ENCODE measurements at regions not wholly inside any gene's neighbourhood (a gene's known extent, or its start where the extent isn't known, plus 50 kb on each side); places are given as distances from the start of the nearest gene placed in this dataset.
"Not testable (repeated sequence)": the region's sequence is repeated elsewhere in the genome, so short reads cannot be mapped to it uniquely, and the experiment has no call there.

DNA sequence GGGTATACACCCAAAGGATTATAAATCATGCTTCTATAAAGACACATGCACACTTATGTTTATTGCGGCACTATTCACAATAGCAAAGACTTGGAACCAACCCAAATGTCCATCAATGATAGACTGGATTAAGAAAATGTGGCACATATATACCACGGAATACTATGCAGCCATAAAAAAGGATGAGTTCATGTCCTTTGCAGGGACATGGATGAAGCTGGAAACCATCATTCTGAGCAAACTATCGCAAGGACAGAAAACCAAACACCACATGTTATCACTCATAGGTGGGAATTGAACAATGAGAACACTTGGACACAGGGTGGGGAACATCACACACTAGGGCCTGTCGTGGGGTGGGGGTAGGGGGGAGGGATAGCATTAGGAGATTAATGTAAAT lies 51.1 kb upstream of the VPREB1 start:
- TF ChIP-seq, protein P1, sequence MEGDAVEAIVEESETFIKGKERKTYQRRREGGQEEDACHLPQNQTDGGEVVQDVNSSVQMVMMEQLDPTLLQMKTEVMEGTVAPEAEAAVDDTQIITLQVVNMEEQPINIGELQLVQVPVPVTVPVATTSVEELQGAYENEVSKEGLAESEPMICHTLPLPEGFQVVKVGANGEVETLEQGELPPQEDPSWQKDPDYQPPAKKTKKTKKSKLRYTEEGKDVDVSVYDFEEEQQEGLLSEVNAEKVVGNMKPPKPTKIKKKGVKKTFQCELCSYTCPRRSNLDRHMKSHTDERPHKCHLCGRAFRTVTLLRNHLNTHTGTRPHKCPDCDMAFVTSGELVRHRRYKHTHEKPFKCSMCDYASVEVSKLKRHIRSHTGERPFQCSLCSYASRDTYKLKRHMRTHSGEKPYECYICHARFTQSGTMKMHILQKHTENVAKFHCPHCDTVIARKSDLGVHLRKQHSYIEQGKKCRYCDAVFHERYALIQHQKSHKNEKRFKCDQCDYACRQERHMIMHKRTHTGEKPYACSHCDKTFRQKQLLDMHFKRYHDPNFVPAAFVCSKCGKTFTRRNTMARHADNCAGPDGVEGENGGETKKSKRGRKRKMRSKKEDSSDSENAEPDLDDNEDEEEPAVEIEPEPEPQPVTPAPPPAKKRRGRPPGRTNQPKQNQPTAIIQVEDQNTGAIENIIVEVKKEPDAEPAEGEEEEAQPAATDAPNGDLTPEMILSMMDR (IDR thresholded peaks at IDR 0.05; ENCODE audit: poor library complexity, severe bottlenecking) = not testable (repeated sequence)
- TF ChIP-seq RAD21 (conservative IDR thresholded peaks at IDR 0.05); POLR2AphosphoS5 (IDR thresholded peaks at IDR 0.05); EZH2 (IDR thresholded peaks at IDR 0.05; ENCODE audit: borderline replicate concordance, insufficient read depth, low read length, poor library complexity, severe bottlenecking); EP300 (conservative IDR thresholded peaks at IDR 0.05; ENCODE audit: poor library complexity, severe bottlenecking); MXI1 (conservative IDR thresholded peaks at IDR 0.05; ENCODE audit: poor library complexity, severe bottlenecking): not testable (repeated sequence)
